ENCODE measurements at regions not wholly inside any gene's neighbourhood (a gene's known extent, or its start where the extent isn't known, plus 50 kb on each side); places are given as distances from the start of the nearest gene placed in this dataset.

DNA sequence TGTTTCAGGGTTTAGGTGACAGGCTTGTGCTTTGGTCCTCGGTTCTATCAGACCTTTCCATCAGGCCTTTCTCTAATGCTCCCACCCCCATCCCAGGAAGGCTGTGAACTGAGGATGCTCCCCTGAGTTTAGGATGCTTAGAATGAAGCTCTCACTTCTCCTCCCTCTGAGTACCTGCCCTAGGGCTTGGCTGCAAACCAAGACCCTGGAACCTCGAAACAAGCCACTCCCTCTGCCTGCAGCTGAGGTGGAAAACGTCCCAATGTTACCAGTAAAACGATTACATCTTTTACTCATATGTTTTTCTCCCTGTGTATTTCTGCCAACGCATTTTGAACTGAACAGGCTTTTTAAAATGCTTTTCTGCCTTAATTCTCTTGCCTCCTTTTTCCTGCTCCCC lies 54.5 kb upstream of the BMAL1 start:
- Histone ChIP-seq H3K27ac (replicated peaks) (no peak overlapping the region), H3K27me3 (ENCODE audit: insufficient read depth, poor library complexity, severe bottlenecking) (no peaks in the 10 kb centered on the region), H3K4me3 (replicated peaks; ENCODE audit: insufficient read depth, low read length) (no peak overlapping the region)
- no peak for DNase-seq (ENCODE audit: low read depth in 1 of 2, low spot score in 1 of 2)
- TF ChIP-seq, protein P1, sequence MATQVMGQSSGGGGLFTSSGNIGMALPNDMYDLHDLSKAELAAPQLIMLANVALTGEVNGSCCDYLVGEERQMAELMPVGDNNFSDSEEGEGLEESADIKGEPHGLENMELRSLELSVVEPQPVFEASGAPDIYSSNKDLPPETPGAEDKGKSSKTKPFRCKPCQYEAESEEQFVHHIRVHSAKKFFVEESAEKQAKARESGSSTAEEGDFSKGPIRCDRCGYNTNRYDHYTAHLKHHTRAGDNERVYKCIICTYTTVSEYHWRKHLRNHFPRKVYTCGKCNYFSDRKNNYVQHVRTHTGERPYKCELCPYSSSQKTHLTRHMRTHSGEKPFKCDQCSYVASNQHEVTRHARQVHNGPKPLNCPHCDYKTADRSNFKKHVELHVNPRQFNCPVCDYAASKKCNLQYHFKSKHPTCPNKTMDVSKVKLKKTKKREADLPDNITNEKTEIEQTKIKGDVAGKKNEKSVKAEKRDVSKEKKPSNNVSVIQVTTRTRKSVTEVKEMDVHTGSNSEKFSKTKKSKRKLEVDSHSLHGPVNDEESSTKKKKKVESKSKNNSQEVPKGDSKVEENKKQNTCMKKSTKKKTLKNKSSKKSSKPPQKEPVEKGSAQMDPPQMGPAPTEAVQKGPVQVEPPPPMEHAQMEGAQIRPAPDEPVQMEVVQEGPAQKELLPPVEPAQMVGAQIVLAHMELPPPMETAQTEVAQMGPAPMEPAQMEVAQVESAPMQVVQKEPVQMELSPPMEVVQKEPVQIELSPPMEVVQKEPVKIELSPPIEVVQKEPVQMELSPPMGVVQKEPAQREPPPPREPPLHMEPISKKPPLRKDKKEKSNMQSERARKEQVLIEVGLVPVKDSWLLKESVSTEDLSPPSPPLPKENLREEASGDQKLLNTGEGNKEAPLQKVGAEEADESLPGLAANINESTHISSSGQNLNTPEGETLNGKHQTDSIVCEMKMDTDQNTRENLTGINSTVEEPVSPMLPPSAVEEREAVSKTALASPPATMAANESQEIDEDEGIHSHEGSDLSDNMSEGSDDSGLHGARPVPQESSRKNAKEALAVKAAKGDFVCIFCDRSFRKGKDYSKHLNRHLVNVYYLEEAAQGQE (IDR thresholded peaks at IDR 0.05; ENCODE audit: insufficient replicate concordance, low read depth) = no peak
- TF ChIP-seq, protein P2, sequence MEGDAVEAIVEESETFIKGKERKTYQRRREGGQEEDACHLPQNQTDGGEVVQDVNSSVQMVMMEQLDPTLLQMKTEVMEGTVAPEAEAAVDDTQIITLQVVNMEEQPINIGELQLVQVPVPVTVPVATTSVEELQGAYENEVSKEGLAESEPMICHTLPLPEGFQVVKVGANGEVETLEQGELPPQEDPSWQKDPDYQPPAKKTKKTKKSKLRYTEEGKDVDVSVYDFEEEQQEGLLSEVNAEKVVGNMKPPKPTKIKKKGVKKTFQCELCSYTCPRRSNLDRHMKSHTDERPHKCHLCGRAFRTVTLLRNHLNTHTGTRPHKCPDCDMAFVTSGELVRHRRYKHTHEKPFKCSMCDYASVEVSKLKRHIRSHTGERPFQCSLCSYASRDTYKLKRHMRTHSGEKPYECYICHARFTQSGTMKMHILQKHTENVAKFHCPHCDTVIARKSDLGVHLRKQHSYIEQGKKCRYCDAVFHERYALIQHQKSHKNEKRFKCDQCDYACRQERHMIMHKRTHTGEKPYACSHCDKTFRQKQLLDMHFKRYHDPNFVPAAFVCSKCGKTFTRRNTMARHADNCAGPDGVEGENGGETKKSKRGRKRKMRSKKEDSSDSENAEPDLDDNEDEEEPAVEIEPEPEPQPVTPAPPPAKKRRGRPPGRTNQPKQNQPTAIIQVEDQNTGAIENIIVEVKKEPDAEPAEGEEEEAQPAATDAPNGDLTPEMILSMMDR (IDR thresholded peaks at IDR 0.05; ENCODE audit: insufficient read depth, low read length) = no peak
- TF ChIP-seq GABPA (IDR thresholded peaks at IDR 0.05; ENCODE audit: low read depth) (no peak), SPI1 (IDR thresholded peaks at IDR 0.05; ENCODE audit: borderline replicate concordance, low read depth) (no peak), POLR2AphosphoS5 (IDR thresholded peaks at IDR 0.05; ENCODE audit: low read depth) (no peak)

DNA sequence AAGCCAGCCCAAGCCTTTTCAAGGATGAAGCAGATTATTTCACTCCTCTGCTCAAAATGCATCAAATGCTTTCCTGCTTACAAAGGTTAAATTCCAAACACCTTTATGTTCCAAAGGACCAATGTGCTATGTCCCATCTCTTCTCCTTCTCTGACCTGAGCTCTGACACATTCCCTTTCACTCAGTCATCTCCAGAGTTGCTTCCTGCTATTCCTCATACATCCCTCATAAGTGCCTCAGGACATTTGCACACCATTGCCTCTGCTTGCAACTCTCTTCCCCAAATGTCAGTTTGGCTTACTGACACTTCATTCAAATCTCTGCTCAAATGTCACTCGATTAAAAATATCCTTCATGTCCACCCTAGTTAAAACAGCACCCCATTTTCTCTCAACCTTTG lies 53.3 kb upstream of the BMAL1 start:
- no peak for DNase-seq (ENCODE audit: low read depth in 1 of 2, low spot score in 1 of 2)
- TF ChIP-seq, protein P1 (IDR thresholded peaks at IDR 0.05; ENCODE audit: insufficient replicate concordance, low read depth) = no peak
- no peak for TF ChIP-seq GABPA (IDR thresholded peaks at IDR 0.05; ENCODE audit: low read depth)
- H3K27me3 ChIP-seq (ENCODE audit: insufficient read depth, poor library complexity, severe bottlenecking) = no peaks in the 10 kb centered on the region
- no peak overlapping the region for H3K27ac ChIP-seq (replicated peaks)
- H3K4me3 ChIP-seq (replicated peaks; ENCODE audit: insufficient read depth, low read length) = no peak overlapping the region

DNA sequence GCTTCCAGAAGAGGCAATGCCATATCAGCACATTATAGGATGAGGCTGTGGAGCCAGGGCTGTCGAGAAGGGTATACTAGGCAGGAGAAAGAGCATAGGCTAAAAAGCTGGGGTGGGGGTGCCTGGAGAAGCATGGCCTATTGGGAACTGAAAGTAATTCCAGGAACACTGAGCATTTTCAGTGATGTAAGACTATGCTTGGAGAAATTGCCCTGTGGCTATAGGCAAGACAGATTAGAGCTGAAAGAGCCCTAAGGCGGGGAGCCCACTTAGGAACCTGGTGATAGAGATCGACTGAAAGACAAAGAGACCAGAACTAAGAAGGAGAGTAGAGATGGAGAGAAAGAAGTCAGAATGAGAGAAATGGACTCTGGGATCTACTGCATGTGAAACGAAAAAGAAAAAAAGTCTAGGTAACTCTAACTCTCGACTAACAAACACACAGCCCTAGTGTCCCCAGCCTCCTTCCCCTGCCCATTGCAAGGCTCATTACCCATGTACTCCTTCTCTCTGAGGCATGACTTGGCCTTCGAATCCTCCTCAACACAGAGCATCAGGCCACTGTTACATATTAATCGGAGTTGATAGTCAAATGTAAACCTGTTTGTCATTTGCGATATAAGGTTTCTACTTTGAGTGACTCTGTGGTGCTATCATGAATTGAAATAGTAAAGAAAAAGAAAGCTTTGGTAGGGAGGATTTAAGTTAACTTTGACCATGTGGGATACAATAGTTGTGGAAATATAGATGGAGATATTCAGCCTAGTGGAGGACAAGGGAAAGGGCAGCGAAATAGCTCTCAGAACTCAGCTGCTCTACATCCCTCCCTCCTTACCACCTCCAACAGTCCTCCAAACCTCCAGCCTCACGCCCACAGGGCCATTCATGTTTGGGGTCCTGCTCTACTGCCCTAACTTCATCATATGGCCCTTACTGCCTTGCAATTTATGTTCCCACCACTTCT lies 52.3 kb upstream of the BMAL1 start:
- H3K4me3 ChIP-seq (replicated peaks; ENCODE audit: insufficient read depth, low read length) = no peak overlapping the region
- DNase-seq (ENCODE audit: low read depth in 1 of 2, low spot score in 1 of 2) = no peak
- H3K27me3 ChIP-seq (ENCODE audit: insufficient read depth, poor library complexity, severe bottlenecking) = no peaks in the 10 kb centered on the region
- H3K27ac ChIP-seq (replicated peaks) = no peak overlapping the region
- TF ChIP-seq SPI1 (IDR thresholded peaks at IDR 0.05; ENCODE audit: borderline replicate concordance, low read depth) = no peak

DNA sequence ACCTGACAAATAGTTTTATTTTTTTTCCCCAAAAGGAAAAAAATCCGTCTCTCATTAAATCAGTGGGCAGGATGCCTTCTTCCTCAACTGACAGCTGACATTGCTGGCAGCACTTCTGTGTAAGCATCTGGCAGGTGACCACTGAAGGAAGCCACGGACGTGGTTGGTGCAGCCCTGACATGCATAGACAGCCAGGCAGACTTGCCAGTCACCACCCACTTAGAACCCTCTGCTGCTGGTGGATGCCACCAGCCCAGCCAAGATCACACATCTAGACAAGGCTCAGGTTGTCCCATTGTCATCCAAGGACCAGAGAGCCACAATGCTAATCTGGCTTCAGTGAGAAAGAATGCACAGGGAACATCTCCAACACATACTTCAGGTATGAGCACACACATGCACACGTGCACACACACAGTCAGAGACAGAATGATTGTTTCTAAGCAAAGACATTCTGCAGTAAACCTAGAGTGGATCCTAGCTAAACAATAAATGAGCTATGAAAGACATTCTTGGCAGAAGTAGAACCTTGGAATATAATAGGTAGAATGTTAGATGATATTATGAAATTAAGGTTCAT lies 49.8 kb upstream of the BMAL1 start:
- Histone ChIP-seq H3K27me3 (ENCODE audit: insufficient read depth, poor library complexity, severe bottlenecking) (no peaks in the 10 kb centered on the region), H3K27ac (replicated peaks) (no peak overlapping the region), H3K4me3 (replicated peaks; ENCODE audit: insufficient read depth, low read length) (no peak overlapping the region)
- no peak for DNase-seq (ENCODE audit: low read depth in 1 of 2, low spot score in 1 of 2)
- TF ChIP-seq, protein P1 (IDR thresholded peaks at IDR 0.05; ENCODE audit: insufficient replicate concordance, low read depth) = no peak
- TF ChIP-seq GABPA (IDR thresholded peaks at IDR 0.05; ENCODE audit: low read depth) (no peak), SPI1 (IDR thresholded peaks at IDR 0.05; ENCODE audit: borderline replicate concordance, low read depth) (no peak), POLR2AphosphoS5 (IDR thresholded peaks at IDR 0.05; ENCODE audit: low read depth) (no peak)
- TF ChIP-seq, protein P2 (IDR thresholded peaks at IDR 0.05; ENCODE audit: insufficient read depth, low read length) = no peak

All from HL-60 (cell line).